Stimulated activated CD8-positive, alpha-beta memory T cell treated with anti-CD3 and anti-CD28 coated beads, Interleukin-12 subunit alpha, Interleukin-12 subunit beta, amount 100 ng/mL, for 24 hours (primary cell): ENCODE measurements at regions not wholly inside any gene's neighbourhood (a gene's known extent, or its start where the extent isn't known, plus 50 kb on each side); places are given as distances from the start of the nearest gene placed in this dataset.

Experiments
- DNase-seq: peaks from one replicate; pipeline ENCODE4 v3.0.0-alpha.2; 2020; ENCODE audit errors: extremely low read depth

GRCh38 chr15:66832664-66833063 is 130.6 kb downstream of the SMAD6 start:
- no peak for DNase-seq

GRCh38 chr15:66833371-66833770 is 131.3 kb downstream of the SMAD6 start:
- no peak for DNase-seq

- no peak for DNase-seq
Observed at GRCh38 chr15:66833803-66834202, 131.8 kb downstream of the SMAD6 start.

GRCh38 chr15:66834881-66835878 is 133.1 kb downstream of the SMAD6 start:
- no peak for DNase-seq

- no peak for DNase-seq
Observed at GRCh38 chr15:66836231-66837030, 134.4 kb downstream of the SMAD6 start.

GRCh38 chr15:66838202-66838601 is 136.2 kb downstream of the SMAD6 start:
- no peak for DNase-seq

- DNase-seq: no peak
Observed at GRCh38 chr15:66838671-66839239, 136.7 kb downstream of the SMAD6 start.

- DNase-seq: no peak
Observed at GRCh38 chr15:66839506-66840112, 137.6 kb downstream of the SMAD6 start.

- DNase-seq: no peak
Observed at GRCh38 chr15:66840615-66841390, 138.8 kb downstream of the SMAD6 start.

GRCh38 chr15:66841953-66842681 is 140.1 kb downstream of the SMAD6 start:
- no peak for DNase-seq

GRCh38 chr15:66842710-66843441 is 140.8 kb downstream of the SMAD6 start:
- DNase-seq: no peak

GRCh38 chr15:66843581-66843980 is 141.5 kb downstream of the SMAD6 start:
- no peak for DNase-seq

- DNase-seq: no peak
Observed at GRCh38 chr15:66844041-66844746, 142.2 kb downstream of the SMAD6 start.

GRCh38 chr15:66844747-66845145 is 142.7 kb downstream of the SMAD6 start:
- DNase-seq: no peak

GRCh38 chr15:66845266-66845785 is 143.3 kb downstream of the SMAD6 start:
- DNase-seq: no peak

GRCh38 chr15:66846031-66846430 is 144.0 kb downstream of the SMAD6 start:
- no peak for DNase-seq

GRCh38 chr15:66846811-66847210 is 144.8 kb downstream of the SMAD6 start:
- DNase-seq: no peak

- DNase-seq: no peak
Observed at GRCh38 chr15:66847565-66847991, 145.5 kb downstream of the SMAD6 start.

- no peak for DNase-seq
Observed at GRCh38 chr15:66848116-66848515, 146.1 kb downstream of the SMAD6 start.
